ENCODE measurements at regions not wholly inside any gene's neighbourhood (a gene's known extent, or its start where the extent isn't known, plus 50 kb on each side); places are given as distances from the start of the nearest gene placed in this dataset.

DNA sequence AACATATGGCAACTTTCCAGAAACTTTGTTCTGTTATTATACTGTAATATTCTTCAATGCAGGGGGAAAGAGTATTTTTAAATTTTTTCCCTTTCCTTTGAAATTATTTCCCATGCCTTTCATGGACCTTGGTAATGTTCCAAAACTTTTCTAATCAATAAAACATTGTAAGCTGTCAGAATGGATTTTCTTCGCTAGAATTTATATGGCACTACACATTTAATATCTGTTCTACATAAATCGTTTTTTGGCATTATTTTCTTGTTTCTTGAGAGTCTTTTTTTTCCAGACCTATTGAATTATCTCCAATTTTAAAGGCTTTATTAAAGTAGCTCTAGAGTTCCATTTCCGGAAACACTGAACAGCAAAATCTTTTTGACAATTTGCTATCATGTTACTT lies 249.0 kb downstream of the TMEM167A start:
- H3K4me3 ChIP-seq (ENCODE audit: low read length, poor library complexity, severe bottlenecking) = no peak overlapping the region
- H3K79me2 ChIP-seq (ENCODE audit: insufficient read depth, low read length) = no peaks in the 10 kb centered on the region
- no peaks in the 10 kb centered on the region for H3F3A ChIP-seq (ENCODE audit: low read depth)
- no peaks in the 10 kb centered on the region for H3K9me2 ChIP-seq (replicated peaks; ENCODE audit: low read depth, low read length)
- H4K20me1 ChIP-seq (ENCODE audit: insufficient read depth, low read length, poor library complexity, severe bottlenecking) = no peaks in the 10 kb centered on the region
- H3K36me3 ChIP-seq (ENCODE audit: insufficient read depth, low read length) = no peaks in the 10 kb centered on the region
- TF ChIP-seq EZH2phosphoT487 (IDR thresholded peaks at IDR 0.05; ENCODE audit: borderline replicate concordance) = no peak
- TF ChIP-seq, protein P1, sequence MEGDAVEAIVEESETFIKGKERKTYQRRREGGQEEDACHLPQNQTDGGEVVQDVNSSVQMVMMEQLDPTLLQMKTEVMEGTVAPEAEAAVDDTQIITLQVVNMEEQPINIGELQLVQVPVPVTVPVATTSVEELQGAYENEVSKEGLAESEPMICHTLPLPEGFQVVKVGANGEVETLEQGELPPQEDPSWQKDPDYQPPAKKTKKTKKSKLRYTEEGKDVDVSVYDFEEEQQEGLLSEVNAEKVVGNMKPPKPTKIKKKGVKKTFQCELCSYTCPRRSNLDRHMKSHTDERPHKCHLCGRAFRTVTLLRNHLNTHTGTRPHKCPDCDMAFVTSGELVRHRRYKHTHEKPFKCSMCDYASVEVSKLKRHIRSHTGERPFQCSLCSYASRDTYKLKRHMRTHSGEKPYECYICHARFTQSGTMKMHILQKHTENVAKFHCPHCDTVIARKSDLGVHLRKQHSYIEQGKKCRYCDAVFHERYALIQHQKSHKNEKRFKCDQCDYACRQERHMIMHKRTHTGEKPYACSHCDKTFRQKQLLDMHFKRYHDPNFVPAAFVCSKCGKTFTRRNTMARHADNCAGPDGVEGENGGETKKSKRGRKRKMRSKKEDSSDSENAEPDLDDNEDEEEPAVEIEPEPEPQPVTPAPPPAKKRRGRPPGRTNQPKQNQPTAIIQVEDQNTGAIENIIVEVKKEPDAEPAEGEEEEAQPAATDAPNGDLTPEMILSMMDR (conservative IDR thresholded peaks at IDR 0.05; ENCODE audit: low read length) = no peak
- H3K27me3 ChIP-seq (ENCODE audit: insufficient read depth, low read length, poor library complexity, severe bottlenecking) = no peaks in the 10 kb centered on the region
- H3K9ac ChIP-seq (ENCODE audit: low read depth, low read length, poor library complexity, severe bottlenecking) = no peak overlapping the region
- H2AFZ ChIP-seq (ENCODE audit: low read length) = no peak overlapping the region
- no peak overlapping the region for H3K4me2 ChIP-seq (ENCODE audit: low read depth, low read length, poor library complexity, severe bottlenecking)
- H3K4me1 ChIP-seq (ENCODE audit: insufficient read depth, low read length, poor library complexity, severe bottlenecking) = no peaks in the 10 kb centered on the region
- H3K9me3 ChIP-seq (ENCODE audit: insufficient read depth, low read depth, low read length) = no peaks in the 10 kb centered on the region

DNA sequence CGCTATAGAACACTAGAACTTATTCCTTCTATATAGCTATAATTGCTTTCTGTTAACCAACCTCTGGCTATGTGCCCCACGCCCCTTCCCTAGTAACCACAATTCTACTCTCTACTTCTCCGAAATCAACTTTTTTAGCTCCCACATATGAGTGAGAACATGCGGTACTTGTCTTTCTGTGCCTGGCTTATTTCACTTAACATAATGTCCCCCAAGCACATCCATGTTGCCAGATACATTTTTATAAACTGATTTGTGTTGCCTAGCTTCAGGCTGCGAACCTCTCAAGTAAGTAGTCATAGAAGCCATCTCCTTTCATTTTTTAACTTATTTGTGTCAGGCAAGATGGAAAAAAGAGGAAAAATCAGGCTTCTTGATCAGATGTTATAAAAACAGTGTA lies 249.5 kb downstream of the TMEM167A start:
- Histone ChIP-seq H3K9me2 (replicated peaks; ENCODE audit: low read depth, low read length) (no peaks in the 10 kb centered on the region), H3K36me3 (ENCODE audit: insufficient read depth, low read length) (no peaks in the 10 kb centered on the region), H3K4me2 (ENCODE audit: low read depth, low read length, poor library complexity, severe bottlenecking) (no peak overlapping the region), H3K4me3 (ENCODE audit: low read length, poor library complexity, severe bottlenecking) (no peak overlapping the region), H3K27me3 (ENCODE audit: insufficient read depth, low read length, poor library complexity, severe bottlenecking) (no peaks in the 10 kb centered on the region), H3F3A (ENCODE audit: low read depth) (no peaks in the 10 kb centered on the region), H4K20me1 (ENCODE audit: insufficient read depth, low read length, poor library complexity, severe bottlenecking) (no peaks in the 10 kb centered on the region), H2AFZ (ENCODE audit: low read length) (no peak overlapping the region), H3K4me1 (ENCODE audit: insufficient read depth, low read length, poor library complexity, severe bottlenecking) (no peaks in the 10 kb centered on the region), H3K9ac (ENCODE audit: low read depth, low read length, poor library complexity, severe bottlenecking) (no peak overlapping the region), H3K79me2 (ENCODE audit: insufficient read depth, low read length) (no peaks in the 10 kb centered on the region), H3K9me3 (ENCODE audit: insufficient read depth, low read depth, low read length) (no peaks in the 10 kb centered on the region)
- TF ChIP-seq, protein P1 (conservative IDR thresholded peaks at IDR 0.05; ENCODE audit: low read length) = no peak
- no peak for TF ChIP-seq EZH2phosphoT487 (IDR thresholded peaks at IDR 0.05; ENCODE audit: borderline replicate concordance)

DNA sequence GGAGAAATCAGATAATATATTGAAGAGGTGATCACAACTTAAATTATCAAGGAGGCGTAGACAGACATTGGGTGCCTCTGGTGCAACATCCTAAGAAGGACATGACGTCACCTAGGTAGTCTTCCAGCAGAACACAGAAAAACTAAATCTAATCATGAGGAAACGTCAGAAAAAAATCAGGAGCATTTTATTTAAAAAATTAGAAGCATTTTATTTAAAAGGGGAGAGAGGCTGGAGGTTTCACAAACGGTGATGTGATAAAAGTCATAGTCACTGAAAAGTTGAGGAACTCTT lies 254.6 kb downstream of the TMEM167A start:
- Histone ChIP-seq H3K79me2 (ENCODE audit: insufficient read depth, low read length) (no peaks in the 10 kb centered on the region), H3K9me3 (ENCODE audit: insufficient read depth, low read depth, low read length) (no peaks in the 10 kb centered on the region), H3K4me3 (ENCODE audit: low read length, poor library complexity, severe bottlenecking) (no peak overlapping the region), H3F3A (ENCODE audit: low read depth) (no peaks in the 10 kb centered on the region), H3K4me1 (ENCODE audit: insufficient read depth, low read length, poor library complexity, severe bottlenecking) (peaks cover 24% of the 10 kb centered on the region), H2AFZ (ENCODE audit: low read length) (no peak overlapping the region), H4K20me1 (ENCODE audit: insufficient read depth, low read length, poor library complexity, severe bottlenecking) (no peaks in the 10 kb centered on the region), H3K36me3 (ENCODE audit: insufficient read depth, low read length) (no peaks in the 10 kb centered on the region), H3K9me2 (replicated peaks; ENCODE audit: low read depth, low read length) (no peaks in the 10 kb centered on the region), H3K4me2 (ENCODE audit: low read depth, low read length, poor library complexity, severe bottlenecking) (no peak overlapping the region), H3K9ac (ENCODE audit: low read depth, low read length, poor library complexity, severe bottlenecking) (no peak overlapping the region), H3K27me3 (ENCODE audit: insufficient read depth, low read length, poor library complexity, severe bottlenecking) (no peaks in the 10 kb centered on the region)
- TF ChIP-seq EZH2phosphoT487 (IDR thresholded peaks at IDR 0.05; ENCODE audit: borderline replicate concordance) = no peak
- TF ChIP-seq, protein P1 (conservative IDR thresholded peaks at IDR 0.05; ENCODE audit: low read length) = no peak

Measured in Loucy (cell line).